ENCODE measurements at regions not wholly inside any gene's neighbourhood (a gene's known extent, or its start where the extent isn't known, plus 50 kb on each side); places are given as distances from the start of the nearest gene placed in this dataset.

DNA sequence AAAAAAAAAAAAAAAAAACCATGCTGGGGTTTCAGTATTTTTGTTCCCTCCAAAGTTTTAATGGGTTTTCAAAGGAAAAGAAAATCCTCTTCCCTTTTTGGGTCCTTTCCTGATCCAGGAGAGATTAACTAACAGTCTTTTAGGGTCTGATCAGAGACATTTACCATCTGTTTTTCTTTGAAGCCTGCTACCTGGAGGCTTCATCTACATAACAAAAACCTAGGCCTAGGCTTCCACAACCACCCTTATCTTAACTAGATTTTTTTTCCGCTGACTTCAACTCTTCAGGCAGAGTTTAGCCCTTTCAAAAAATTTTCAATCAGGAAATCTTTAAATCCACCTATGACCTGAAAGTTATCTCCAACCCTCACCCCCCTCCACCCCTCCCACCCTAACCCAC, 154.7 kb downstream of the MBD2 start:
- ATAC-seq: no peak

DNA sequence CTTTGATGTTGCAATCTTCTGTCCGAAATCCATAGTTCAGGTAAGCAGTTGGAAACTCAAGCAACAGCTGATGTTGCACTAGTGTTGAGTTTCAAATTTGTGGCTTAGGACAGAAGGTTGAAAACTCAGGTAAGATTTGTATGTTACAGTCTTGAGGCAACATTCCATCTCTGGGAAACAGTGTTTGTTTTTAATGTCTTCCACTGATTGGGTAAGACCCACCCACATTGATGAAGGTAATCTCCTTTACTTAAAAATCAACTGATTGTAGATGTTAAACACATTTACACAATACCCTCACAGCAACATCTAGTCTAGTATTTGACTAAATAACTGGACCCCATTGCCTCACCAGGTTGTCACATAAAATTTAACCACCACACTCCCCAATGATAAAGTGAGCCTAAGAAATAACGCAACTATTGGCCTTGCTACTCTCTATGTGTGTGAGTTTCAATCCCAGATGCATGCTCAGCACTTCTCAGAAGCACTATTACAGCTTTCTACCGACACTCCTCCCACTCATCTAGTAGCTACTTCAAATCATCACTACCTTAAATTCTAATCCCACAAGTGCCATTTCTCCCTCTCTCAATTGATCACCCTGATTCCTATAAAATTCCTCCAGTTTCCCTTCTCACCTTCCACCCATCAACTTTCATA, 164.0 kb downstream of the MBD2 start:
- Histone ChIP-seq H3K4me3 (no peak overlapping the region), H3K4me1 (no peaks in the 10 kb centered on the region), H3K27me3 (ENCODE audit: low read depth) (no peaks in the 10 kb centered on the region), H3K36me3 (no peaks in the 10 kb centered on the region), H3K27ac (no peak overlapping the region), H3K9me3 (no peaks in the 10 kb centered on the region)
- ATAC-seq (no peak), DNase-seq (no peak)
- intact Hi-C loops (cut with DNase I): no loop called here
- TF ChIP-seq, protein P1, sequence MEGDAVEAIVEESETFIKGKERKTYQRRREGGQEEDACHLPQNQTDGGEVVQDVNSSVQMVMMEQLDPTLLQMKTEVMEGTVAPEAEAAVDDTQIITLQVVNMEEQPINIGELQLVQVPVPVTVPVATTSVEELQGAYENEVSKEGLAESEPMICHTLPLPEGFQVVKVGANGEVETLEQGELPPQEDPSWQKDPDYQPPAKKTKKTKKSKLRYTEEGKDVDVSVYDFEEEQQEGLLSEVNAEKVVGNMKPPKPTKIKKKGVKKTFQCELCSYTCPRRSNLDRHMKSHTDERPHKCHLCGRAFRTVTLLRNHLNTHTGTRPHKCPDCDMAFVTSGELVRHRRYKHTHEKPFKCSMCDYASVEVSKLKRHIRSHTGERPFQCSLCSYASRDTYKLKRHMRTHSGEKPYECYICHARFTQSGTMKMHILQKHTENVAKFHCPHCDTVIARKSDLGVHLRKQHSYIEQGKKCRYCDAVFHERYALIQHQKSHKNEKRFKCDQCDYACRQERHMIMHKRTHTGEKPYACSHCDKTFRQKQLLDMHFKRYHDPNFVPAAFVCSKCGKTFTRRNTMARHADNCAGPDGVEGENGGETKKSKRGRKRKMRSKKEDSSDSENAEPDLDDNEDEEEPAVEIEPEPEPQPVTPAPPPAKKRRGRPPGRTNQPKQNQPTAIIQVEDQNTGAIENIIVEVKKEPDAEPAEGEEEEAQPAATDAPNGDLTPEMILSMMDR (IDR thresholded peaks at IDR 0.05): no peak

More for the DNA sequence above, 154.7 kb downstream of the MBD2 start:
- Histone ChIP-seq H3K9me3 (no peaks in the 10 kb centered on the region), H3K4me1 (no peaks in the 10 kb centered on the region), H3K4me3 (no peak overlapping the region), H3K36me3 (no peaks in the 10 kb centered on the region), H3K27ac (no peak overlapping the region), H3K27me3 (ENCODE audit: low read depth) (no peaks in the 10 kb centered on the region)
- intact Hi-C loops (cut with DNase I): no loop called here
- DNase-seq: no peak
- TF ChIP-seq, protein P1 (IDR thresholded peaks at IDR 0.05): no peak

DNA sequence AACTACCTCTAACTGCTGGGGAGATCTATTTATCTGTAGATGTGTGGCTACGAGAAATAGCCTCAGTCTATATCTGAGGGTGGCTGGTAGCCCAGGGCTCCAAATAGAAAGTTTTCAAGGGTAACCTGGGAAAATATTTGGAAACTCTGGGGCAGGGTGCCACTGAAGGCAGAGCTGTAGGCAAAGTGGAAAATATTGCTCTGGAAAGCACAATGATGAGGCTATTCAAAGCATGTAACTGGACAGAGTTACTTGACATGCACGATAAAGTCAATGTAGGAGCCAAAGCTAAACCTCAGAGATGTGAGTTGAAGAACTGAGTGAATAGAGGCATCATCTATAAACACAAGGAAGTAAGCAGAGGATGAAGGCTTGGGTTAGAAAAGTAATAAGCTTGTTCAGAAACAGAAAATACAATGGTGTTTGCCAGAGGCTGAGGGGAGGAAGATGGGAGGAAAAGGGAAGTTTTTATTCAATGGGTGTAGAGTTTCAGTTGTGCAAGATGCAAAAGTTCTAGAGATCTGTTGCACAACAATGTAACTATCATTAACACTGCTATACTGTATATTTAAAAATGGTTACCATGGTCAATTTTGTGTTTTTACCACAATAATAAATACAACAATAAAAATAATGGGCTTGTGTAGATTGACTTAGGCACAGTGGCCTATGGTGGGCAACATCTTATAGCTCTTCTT, 171.6 kb downstream of the MBD2 start:
- Histone ChIP-seq H3K4me3 (no peak overlapping the region), H3K9me3 (no peaks in the 10 kb centered on the region), H3K27me3 (ENCODE audit: low read depth) (no peaks in the 10 kb centered on the region), H3K4me1 (no peaks in the 10 kb centered on the region), H3K27ac (no peak overlapping the region), H3K36me3 (no peaks in the 10 kb centered on the region)
- no peak for ATAC-seq
- DNase-seq: no peak
- intact Hi-C loops (cut with DNase I): no loop called here
- TF ChIP-seq, protein P1 (IDR thresholded peaks at IDR 0.05): no peak

DNA sequence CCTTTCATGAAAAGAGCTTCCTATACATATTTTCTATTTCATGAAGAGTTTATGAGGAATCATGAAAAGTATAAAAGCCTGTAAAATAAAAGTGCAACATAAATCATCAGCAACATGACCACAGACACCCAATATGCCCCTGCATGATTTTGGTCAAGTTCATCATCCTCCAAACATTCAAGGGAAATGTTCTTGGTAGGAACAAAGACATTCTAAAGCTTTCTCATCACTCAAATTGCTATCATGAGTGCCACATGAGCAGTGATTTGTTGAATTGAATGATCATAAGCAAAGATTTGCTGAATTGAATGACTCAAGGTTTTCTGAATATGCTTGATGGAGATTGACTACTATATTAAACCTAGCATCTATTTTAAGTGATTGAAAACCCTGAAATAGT, 172.2 kb downstream of the MBD2 start:
- TF ChIP-seq, protein P1 (IDR thresholded peaks at IDR 0.05): no peak
- Histone ChIP-seq H3K27ac (no peak overlapping the region), H3K4me3 (no peak overlapping the region), H3K36me3 (no peaks in the 10 kb centered on the region), H3K9me3 (no peaks in the 10 kb centered on the region), H3K27me3 (ENCODE audit: low read depth) (no peaks in the 10 kb centered on the region), H3K4me1 (no peaks in the 10 kb centered on the region)
- ATAC-seq: no peak
- no peak for DNase-seq
- intact Hi-C loops (cut with DNase I): no loop called here

DNA sequence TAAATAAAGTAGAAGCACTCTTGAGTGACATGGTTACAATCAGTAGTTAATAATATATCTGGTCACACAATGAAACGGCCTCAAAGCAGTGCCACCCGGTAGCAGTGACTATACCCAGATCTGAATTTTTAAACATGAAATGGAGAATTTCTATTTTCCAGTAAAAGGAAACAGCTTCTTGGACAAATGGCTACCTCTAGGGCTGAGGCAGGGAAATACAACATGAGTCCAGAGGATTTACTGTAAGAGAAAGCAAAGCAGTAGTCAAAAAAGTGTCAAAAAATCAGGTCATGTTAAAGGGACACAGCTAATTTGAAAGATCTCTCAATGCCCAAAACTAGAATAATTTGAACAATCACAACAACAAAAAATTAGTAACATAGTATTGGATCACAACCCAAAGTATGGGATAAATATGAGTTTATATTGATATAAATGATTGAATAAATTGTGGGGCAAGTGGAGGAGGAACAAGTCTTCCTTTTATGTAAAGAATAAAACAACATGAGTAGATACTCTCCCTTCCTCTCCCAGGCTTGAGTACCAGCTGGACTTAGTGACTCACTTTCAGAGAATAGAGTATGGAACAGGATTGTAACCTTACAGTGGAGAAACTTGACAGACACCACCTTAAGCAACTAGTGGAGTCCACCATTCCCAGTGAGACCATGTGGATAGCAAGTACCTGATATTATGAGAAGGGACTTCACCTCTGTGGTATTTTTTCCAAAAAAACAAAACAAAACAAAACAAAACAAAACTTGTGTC, 180.8 kb downstream of the MBD2 start:
- Histone ChIP-seq H3K36me3 (no peaks in the 10 kb centered on the region), H3K4me3 (no peak overlapping the region), H3K27ac (no peak overlapping the region), H3K27me3 (ENCODE audit: low read depth) (no peaks in the 10 kb centered on the region), H3K9me3 (no peaks in the 10 kb centered on the region), H3K4me1 (no peaks in the 10 kb centered on the region)
- intact Hi-C loops (cut with DNase I): no loop called here
- DNase-seq (no peak), ATAC-seq (no peak)
- TF ChIP-seq, protein P1 (IDR thresholded peaks at IDR 0.05): no peak
